GM19240 (cell line): ENCODE measurements at regions not wholly inside any gene's neighbourhood (a gene's known extent, or its start where the extent isn't known, plus 50 kb on each side); places are given as distances from the start of the nearest gene placed in this dataset.
A peak's percentile ranks its signal among the peaks of the same experiment; 100 is the strongest.

ENCODE experiments used
- DNase-seq: peaks from one replicate; pipeline ENCODE4 v3.0.0; 2011; ENCODE audit warnings: low spot score; ENCODE audit not compliant: insufficient read length

DNA sequence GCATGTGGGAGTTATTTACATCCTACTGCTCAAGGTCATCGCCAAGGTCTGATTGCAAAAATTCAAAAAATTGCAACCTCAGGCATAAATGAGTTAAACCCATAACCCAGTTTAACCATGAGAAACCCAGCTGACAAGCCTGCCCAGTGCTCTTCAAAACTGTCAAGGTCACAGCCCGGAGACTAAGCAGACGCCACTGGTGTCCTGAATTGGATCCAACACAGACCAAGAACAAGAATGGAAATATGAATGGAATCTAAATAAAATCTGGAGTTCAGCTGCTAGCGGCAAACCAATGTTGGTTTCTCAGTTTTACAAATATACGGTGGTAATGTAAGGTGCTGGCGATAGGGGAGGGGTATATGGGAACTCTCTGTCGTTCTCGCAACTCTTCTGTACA lies 201.5 kb upstream of the MVB12B start:
- DNase-seq: no peak

DNA sequence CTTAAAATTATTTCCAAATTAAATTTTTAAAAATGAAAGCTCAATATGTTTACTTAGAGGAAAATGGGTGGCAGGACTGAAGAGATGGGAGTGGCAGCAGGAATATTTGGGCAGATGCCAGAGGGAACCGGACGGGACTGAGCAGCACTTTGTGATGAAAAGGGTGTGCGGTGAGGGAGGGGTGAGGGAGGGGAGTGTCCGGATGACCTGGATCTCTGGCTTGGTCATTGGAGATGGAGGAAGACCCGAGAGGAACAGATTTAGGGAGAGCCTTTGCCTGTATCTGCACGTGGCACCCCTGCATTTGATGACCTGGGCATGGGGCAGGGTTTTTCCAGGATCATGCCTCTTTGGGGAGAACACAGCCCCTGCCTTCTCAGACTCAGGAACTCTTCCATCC lies 201.1 kb upstream of the MVB12B start:
- DNase-seq: no peak

DNA sequence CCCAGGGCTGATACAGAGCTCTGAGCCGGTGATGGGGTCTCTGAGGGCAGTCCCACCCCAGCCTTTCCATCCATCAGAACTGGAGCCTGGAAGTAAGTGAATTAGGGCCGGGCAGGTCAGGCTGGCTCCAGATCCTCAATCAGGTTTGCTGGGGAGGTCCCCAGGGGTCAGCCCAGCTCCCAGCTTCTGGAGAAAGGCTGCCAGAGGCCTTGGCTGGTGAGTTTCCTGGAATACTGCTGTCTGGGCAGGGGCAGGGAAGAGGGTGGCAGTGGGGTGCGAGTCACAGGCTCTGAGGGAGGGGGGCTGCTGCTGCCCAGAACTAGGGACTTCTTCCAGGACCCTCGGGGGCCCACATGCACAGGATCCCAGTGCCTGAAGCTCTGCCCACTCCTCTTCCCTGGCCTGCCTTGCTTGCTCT lies 200.6 kb upstream of the MVB12B start:
- DNase-seq: no peak

DNA sequence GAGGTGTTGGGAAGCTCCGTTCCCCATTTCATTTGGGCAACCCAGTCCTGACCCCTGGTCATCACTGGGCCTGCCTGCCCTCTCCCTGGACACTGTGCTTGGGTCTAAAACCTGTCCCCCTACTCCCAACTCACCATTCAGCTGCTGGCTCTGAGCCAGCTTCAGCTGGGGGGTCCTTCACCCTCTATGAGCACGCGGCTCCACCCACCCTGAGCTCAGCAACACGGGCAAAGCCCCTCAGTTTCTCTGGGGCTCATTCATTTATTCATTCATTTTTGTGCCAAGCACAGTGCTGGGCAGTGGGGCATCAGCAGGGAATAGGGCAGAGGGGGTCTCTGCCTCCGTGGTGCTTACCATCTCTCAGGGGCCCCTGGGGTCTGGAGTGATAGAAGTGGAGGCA lies 199.8 kb upstream of the MVB12B start:
- DNase-seq: no peak

DNA sequence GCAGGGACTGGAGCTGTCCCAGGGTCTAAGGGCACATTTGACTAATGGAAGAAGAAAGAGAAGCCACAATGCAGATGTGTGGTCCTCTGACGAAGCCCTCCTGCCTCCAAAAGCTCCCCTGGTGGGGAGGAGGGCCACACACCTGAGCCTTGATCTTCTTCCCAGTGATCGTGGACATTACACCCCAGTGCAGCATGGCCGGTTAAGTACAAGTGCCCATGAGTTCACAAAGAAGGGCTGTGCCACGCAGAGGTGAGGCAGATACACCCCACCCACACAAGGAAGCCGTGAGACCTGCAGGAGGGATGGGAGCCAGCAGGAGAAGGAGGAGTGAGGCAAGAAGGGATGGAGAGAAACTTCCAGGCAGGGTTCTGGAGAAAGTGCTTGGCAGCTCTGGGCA lies 199.0 kb upstream of the MVB12B start:
- no peak for DNase-seq

DNA sequence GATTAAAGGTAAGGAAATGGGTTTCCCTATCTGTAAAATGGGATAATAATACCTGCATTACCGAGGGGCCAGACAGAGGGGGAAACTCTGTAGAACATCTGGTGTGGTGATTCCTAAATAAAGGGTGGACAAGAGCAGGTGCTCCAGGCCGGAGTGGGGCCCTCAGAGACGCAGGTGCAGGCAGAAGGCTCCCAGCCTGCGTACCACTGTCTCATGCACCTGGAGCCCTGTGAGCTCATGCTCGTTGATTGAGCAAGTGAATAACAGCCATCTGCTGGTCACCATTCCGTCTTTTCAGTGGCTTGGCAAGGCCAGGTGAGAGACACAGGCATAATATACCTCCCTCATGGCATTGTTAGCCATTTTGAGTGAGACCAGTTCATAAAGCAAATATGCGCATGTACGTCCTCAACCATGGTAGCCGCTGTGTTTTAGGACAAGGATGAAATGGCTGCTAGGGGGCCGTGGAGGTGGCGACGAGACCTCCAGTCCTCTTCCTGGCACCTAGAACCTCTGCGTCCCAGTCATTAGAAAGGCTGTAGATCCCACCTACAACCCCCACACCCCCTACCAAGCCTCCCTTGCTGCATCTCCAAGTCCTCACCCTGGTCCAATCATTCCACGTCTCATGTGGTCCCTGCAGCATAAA lies 198.0 kb upstream of the MVB12B start:
- DNase-seq: no peak

DNA sequence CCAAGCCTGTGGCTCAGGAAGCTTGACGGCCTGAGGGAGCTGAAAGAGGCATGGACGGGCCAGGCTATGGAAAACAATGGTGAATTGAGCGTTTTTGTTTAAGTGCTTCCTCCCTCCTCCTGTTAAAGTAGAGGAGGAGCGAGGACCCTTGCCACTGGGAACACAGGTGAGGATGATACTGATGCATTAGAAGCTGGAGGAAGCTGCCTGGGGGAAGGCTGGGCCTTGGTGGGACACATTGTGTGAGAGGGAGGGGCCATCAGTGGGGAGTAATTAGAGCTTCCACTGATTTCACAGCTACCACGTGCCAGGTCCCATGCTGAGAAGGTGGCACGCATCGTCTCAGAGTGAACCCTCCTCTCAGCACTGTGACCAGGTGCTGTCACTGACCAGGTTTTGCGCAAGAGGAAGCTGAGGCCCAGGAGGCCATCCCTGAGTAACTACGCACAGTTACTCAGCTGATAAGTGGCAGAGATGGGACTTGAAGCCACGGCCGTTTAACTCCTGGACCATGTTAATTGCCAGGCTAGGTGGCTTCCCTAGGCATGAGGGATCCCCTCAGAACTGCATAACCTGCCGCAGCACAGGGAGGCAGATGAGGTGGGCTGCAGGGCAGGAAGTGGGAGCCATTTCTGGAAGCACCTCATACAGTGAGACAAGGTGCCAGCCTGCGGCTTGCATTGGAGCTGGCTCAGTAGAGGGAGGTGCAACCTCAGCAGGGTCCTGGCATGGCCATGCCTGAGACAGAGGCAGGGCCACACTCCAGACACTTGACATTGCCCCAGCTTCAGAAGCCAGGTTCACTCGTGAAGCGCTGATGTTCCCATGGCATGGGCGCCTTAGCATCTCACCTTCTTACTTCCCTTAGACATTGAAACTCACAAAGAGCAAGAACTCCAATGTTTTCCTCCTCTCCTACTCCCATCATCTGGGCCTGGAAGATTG lies 195.3 kb upstream of the MVB12B start:
- no peak for DNase-seq

DNA sequence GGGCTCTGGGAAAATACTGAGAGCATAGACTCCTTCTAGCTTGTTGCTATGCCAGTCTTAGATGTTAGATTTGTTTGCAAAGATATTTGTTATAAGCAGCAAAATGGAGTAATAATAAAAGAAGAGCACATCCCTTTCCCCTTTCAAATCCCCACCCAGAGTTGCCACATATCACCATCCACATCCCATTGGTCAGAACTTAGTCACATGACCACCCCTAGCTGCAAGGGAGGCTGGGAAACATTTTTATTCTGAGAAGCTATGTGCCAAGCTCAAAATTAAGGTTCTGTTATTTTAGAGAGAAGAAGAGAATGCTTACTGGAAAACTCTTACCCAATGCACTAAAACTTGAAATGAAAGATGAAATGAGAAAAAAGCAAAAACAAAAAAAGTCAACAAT lies 193.9 kb upstream of the MVB12B start:
- DNase-seq: no peak

DNA sequence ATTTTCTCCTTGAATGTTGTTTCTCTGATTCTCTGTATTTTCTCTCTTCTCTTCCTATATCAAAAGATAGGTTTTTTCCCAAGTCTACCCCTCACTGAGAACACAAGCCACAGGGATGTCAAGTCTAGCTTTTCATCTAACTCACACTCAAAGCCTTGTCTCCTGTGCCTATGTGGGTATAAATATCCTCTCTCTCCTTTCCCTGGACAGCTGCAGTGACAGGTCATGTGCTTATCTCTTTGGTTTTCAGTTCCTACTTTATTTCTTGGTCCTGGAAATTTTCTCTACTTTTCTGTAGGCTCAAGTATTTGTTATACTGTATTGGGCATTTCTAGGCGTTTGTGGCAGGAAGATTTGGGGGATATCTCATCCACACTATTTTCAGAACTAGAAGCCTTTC lies 182.4 kb upstream of the MVB12B start:
- DNase-seq: no peak

DNA sequence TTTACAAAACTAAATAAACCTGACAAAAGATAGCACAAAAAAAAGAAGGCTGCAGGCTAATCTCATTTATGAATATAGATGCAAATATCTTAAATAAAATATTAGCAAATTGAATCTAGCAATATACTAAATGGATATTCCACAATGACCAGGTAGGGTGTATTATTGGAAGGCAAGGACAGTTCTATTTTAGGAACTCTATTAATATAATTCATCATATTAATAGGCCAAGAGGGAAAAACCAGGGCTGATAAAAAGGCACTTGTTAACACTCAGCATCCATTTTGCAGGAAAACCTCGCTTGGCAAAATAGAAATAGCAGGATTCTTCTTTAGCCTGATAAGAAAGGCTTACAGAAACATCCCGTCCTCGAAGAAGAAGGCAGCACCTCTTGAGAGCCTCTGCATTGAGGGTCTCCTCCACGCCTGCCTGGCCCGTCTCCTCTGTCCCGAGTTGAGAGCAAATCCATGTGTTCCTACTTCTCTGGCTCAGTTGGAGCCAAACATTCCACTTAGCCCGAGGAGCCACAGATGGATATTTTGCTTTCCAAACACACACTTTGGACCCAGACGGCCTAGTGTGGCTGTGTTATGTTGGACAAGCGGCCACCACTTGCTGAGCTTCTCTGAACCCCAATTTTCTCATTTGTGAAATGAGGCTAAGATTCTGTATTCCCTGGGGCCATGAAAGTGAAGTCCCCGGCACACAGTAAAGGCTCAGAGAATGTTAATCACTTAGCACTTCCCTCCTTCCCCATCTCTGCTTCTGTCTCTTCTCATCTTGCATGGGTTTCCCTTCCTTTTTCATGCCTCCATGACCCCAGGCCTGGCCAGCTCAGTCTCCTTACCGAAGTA lies 181.8 kb upstream of the MVB12B start:
- no peak for DNase-seq

DNA sequence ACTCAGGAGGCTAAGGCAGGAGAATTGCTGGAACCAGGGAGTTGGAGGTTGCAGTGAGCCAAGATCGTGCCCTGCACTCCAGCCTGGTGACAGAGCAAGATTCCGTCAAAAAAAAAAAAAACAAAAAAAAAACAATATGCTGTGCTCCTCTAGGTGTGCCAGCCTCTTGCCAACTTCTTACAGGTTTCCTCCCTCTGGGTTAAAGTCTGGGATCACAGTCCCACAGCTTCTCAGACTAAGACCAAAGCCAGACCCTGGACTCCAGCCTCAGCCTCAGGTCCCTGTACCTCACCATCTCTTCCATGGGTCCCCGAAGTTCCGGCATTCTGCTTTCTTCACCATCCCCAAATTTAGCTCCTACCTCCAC lies 180.8 kb upstream of the MVB12B start:
- DNase-seq: no peak

DNA sequence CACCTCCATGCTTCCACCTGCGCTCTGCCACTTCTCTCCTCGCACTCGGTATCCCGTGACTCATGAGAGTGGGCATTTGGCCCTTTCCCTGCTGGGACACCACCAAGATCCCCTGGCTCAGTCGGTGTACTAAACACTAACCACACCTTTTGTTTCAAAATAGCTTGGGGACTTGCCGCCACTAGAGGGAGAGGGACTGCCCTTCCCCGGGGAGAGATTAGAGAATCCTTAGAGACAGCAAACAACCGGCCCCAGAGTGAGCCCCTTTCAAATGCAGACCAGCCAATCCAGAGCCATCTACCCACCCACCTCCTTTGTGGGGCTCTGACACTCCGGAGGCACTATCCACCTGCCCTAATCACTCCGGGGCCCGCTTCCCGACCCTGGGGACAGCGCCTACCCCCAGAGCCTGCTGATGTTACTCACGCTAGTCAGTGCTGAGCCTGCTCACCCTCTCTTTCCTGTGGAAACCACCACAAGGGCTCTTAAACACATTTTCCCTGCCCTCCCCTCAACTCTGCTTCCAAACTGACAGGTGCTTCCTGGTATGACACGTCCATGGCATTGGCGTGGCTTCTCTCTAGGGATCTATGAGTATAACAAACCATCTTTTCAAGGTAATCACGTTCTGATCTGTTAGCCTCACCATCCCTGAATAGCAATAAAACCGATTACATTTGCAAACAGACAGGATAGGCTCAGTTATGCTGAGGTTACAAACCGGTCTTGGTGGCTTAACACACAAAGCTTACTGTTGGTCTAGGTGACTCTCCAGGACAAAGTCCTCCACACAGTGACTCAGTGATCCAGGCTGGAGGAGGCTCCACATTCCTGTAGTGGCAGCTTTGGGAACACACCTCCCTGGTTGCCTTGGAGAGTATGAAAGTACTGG lies 180.1 kb upstream of the MVB12B start:
- DNase-seq: peak; percentile 35

DNA sequence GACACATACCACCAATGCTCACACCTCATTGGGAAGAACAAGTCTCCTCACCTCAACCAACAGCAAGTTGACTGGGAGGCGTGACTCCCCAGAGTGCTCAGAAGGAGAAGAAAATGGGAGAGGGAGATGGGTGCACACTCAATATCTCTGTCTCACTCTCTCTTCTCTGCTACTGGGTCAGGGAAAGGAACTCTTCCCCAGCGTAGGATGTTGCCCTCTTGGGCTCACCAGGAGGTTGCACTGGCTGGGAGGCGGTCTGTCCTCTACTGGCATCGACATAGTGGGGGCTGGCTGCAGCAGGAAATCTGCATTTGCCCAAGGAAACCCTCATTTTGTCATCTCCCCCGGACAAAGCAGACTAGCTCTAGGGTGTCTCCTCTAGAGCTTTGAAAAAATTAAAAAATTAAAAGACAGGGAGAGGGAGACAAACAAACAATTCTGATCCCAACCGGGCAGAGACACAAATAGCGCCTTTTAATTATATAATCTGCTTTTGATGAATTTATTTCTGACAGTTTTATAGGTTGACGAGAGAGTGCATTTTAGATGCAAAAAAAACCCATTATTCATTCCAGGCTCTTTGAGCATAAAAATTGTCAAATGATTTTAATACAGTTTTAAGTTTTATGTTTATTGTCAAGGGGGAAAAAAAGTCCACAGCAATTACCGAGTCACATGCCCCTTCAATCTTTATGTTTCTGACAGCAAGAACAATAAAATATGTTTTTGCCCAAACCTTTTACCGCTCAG lies 179.3 kb upstream of the MVB12B start:
- DNase-seq: no peak

DNA sequence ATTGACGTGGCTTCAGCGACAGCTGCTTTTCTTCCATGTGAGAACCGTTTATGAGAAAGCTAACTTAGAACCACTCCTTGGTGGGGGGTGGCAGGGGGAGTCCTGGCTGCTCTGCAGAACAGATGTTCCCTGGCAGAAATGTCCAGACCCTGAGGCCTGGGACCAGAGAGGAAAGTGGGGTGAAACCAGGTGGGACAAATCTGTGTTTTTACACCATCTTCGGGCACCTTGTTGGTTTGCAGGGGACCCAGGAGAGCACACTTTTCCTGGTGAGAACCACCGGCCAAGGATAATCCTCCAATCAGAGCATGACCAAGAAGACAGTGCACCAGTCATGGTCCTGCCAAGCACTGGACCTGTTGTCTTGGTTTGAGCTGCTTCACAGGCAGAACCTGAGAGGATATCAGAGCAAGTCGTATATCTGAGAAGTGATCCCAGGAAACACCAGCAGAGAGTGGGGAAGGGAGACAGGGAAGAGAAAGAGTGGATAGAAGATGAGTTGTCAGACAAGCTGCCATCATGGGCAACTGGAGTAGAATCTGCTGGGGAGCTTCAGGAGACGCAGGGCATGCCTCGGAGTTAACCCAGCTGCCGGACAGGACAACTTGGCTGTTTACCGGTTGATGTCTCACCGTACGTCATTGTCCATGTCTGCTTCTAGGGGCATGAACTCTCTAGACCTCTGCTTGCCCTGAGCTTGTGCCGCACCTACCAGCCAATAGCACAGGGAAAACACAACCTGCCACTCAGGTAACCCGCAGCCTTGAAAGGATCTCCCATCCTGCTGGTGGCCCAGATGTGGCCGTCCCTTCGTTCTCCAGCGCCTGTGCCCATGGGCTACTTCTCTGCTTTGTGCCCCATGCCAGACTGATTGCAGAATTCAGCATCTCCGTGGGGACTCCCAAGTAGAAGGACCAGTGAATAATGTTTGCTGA lies 178.4 kb upstream of the MVB12B start:
- no peak for DNase-seq

DNA sequence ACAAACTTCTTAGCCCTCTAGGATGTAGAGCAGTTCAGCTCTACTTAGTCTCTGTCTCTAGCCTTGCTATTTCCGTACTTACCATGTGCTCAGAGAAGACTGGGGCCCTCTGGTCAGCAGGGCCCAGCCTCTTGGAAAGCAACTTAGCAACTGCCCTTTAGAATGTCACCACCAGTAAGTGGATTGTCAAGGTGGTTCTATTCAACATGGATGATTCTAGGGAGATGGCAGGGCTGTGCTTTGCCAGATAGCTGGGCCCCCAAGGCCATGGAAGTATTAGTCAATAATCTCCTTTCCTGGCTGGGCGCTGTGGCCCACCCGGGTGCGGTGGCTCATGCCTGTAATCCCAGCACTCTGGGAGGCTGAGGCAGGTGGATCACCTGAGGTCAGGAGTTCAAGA lies 177.6 kb upstream of the MVB12B start:
- no peak for DNase-seq

DNA sequence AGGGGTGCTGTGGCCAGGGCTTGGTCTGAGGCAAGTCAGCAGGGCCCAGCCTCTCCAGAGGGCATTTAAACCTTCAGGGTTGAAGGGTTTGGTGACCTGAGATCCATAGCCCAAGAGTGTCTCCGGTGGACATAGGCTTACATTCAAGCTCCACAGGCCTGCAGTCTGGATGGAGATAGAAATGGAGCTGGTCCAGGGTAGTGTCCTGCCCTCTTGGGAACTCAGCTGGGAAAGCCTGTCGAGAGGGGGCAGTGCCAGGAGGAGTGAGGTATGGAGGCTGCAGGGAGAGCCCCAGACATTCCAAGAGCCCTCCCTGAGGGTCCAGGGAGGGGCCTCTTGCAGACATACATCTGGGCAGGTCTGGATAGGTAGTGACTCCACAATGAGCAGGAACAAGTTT lies 177.0 kb upstream of the MVB12B start:
- no peak for DNase-seq

DNA sequence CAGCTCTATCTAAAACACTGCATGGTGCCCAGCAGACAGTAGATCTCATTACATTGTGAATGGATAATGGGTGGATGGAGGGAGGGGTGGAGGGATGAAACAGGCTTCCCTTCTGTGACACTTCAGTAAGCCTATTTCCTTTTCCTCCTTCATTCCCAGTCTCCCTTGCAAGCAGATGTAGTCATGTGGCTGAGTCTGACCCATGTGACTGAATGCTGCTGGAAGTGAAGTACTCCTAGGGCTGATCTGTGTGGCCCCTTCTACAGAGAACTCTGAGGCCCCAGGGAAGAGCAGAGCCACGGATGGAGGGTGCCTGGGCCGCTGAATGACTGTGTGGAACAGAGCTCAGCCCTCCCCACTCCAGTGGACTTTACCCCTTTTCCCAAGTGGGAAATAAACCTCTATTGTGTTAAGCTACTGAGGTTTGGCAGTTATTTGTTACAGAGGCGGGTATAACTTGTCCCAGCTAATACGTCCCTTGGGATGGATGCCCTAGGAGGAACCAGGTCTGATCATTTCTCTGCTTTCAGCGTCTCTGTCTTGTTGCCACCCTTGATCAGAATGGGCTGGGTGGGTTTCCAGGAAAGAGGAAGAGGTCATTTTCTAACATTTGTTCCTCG lies 176.1 kb upstream of the MVB12B start:
- no peak for DNase-seq

DNA sequence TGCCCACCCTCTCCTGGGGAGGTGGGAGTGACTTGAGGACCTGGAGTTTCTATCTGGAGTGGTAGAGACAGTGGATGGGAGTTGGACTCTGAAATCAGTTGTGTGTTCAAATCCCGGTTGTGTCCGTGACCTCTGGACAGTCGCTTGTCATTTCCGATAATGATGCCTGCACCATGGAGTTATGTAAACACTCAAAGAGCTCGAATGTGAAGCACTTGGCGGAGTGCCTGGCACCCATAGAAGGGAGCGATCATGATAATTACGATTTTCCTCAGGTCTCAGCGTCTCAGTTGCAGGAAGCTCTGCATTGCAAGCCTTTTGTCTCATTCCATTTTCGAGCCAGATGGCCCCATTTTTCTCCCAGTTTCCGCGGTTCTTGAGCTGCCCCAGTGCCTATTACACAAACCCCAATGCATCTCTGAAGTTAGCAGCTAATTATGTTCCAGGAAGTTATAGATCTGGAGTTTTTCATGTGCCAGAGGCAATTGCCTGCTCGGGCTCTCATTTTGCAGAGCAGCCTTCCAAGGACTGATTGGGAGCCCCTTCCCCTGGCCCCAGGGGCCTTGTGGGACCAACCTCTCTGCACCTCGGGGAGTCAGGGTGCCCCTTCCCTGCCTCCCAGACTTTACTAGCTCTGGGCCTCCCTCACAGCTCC lies 175.5 kb upstream of the MVB12B start:
- no peak for DNase-seq
